ENCODE measurements at regions not wholly inside any gene's neighbourhood (a gene's known extent, or its start where the extent isn't known, plus 50 kb on each side); places are given as distances from the start of the nearest gene placed in this dataset.

GRCh38 chr20:53881362-53881761, 189.0 kb downstream of the BCAS1 start:
- Mint-ChIP-seq H3K27ac (peak overlapping the region in 2 of 3 experiments; percentile 17 to 55; a peak in 2 of 7 replicates), H3K27me3 (ENCODE audit: low read depth) (peaks cover 5% of the 10 kb centered on the region; the same call in 1 of the 2 replicates), H3K9me3 (no peaks in the 10 kb centered on the region), H3K36me3 (ENCODE audit: insufficient read depth in 1 of 3, low read depth in 3 of 3) (no peaks in the 10 kb centered on the region; a peak in 1 of 7 replicates), H3K4me1 (peaks cover 42 to 44% of the 10 kb centered on the region in 2 experiments), H3K4me3 (no peak overlapping the region)
- no peak for TF ChIP-seq CTCF (conservative IDR thresholded peaks at IDR 0.05)
- H2AK5ac ChIP-seq (ENCODE audit: insufficient read length, low read length) = no peak overlapping the region
- H3K56ac ChIP-seq (ENCODE audit: insufficient read length, low read depth, low read length) = no peak overlapping the region
- H3K23me2 ChIP-seq (ENCODE audit: insufficient read length, low read depth, low read length, poor library complexity, severe bottlenecking) = no peaks in the 10 kb centered on the region
- H3T11ph ChIP-seq (ENCODE audit: low read length) = no peak overlapping the region
- no CpG with 5 or more reads among the region's 3 CpGs for WGBS (ENCODE audit: extremely low coverage, insufficient read length, low lambda C conversion rate)
- no peaks in the 10 kb centered on the region for H4K20me1 ChIP-seq (ENCODE audit: control insufficient read depth, insufficient read depth, insufficient read length)
- no peaks in the 10 kb centered on the region for H3K9me3 ChIP-seq (ENCODE audit: control insufficient read depth, low read depth, low read length)
- H3K79me1 ChIP-seq (ENCODE audit: insufficient read depth, low read depth, low read length, poor library complexity, severe bottlenecking) = no peaks in the 10 kb centered on the region
- H3K27ac ChIP-seq (ENCODE audit: insufficient read length, low read depth, low read length) = no peak overlapping the region
- no peak overlapping the region for H2BK12ac ChIP-seq (ENCODE audit: insufficient read length, low read depth, low read length)
- H4K91ac ChIP-seq (ENCODE audit: insufficient read length, low read depth, low read length) = no peak overlapping the region
- H2BK5ac ChIP-seq (ENCODE audit: insufficient read length, low read length) = no peak overlapping the region
- no peak overlapping the region for H4K8ac ChIP-seq (replicated peaks; ENCODE audit: insufficient read length, low read depth, low read length)
- H3K27me3 ChIP-seq (ENCODE audit: insufficient read depth, low read length) = no peaks in the 10 kb centered on the region
- no peak overlapping the region for H3K18ac ChIP-seq (ENCODE audit: insufficient read length, low read depth, low read length)
- no peak overlapping the region for H3K4ac ChIP-seq (ENCODE audit: low read depth, low read length)
- H3K9ac ChIP-seq (ENCODE audit: extremely low read depth, insufficient read length, low read length) = no peak overlapping the region
- DNase-seq = no peak
- H3K4me2 ChIP-seq (ENCODE audit: insufficient read depth, insufficient read length, low read length) = no peak overlapping the region
- no peak overlapping the region for H3K14ac ChIP-seq (ENCODE audit: insufficient read depth, low read length)
- peaks cover 4% of the 10 kb centered on the region; the same call in 1 of the 2 replicates for H3K4me1 ChIP-seq (ENCODE audit: insufficient read depth, low read length)
- H2BK15ac ChIP-seq (ENCODE audit: low read depth, low read length) = no peak overlapping the region
- no peak overlapping the region for H4K5ac ChIP-seq (ENCODE audit: insufficient read length, low read depth, low read length)
- no peak overlapping the region for H2AFZ ChIP-seq (ENCODE audit: low read length)
- H3K23ac ChIP-seq (ENCODE audit: insufficient read length, low read depth, low read length) = no peak overlapping the region
- no peaks in the 10 kb centered on the region for H3K79me2 ChIP-seq (ENCODE audit: insufficient read depth, low read length)
- no peak overlapping the region for H2BK20ac ChIP-seq (ENCODE audit: low read depth, low read length, poor library complexity, severe bottlenecking)
- H2BK120ac ChIP-seq (ENCODE audit: low read depth, low read length, poor library complexity, severe bottlenecking) = no peak overlapping the region
